GM12878 (cell line): ENCODE measurements at regions not wholly inside any gene's neighbourhood (a gene's known extent, or its start where the extent isn't known, plus 50 kb on each side); places are given as distances from the start of the nearest gene placed in this dataset.

Experiments
- ATAC-seq: fragments of 200-7000 bp; cut with Tn5 transposase; 3 replicates; pipeline ENCODE4 v1.9.1; 2020; ENCODE audit warnings: mild to moderate bottlenecking, moderate library complexity
- BruUV-seq: library from RNA; stranded (reverse); fragments of 400-500 nt; replicated peaks from 2 replicates; lab custom pipeline; 2021; lab: Mats Ljungman, UMichigan
- CTCF ChIA-PET: fragments of 300-600 bp; sonication (Branson Sonifier 250); formaldehyde crosslinking; extraction: SDS; loops from one replicate; lab custom pipeline; 2021; ENCODE audit warnings: inconsistent platforms; lab: Yijun Ruan, JAX
- POLR2A ChIA-PET: fragments of 350-600 bp; formaldehyde crosslinking; extraction: SDS; loops from one replicate; lab custom pipeline; 2021; ENCODE audit warnings: inconsistent platforms; lab: Charles Lee
- RAD21 ChIA-PET: fragments of 300-600 bp; sonication (Branson Sonifier 250); formaldehyde crosslinking; loops from one replicate; lab custom pipeline; 2023; ENCODE audit warnings: antibody characterized with exemption; ENCODE audit not compliant: unreplicated experiment; lab: Charles Lee
- SMC1A ChIA-PET: fragments of 300-600 bp; sonication (Branson Sonifier 250); formaldehyde crosslinking; loops from one replicate; lab custom pipeline; 2023; ENCODE audit not compliant: unreplicated experiment, uncharacterized antibody; lab: Charles Lee
- DNase-seq: peaks from one replicate; pipeline ENCODE4 v3.0.0-alpha.2; 2011; ENCODE audit warnings: low read depth, low spot score
- FAIRE-seq: peaks from 3 replicates; lab custom pipeline; 2011; peaks lifted over from hg19 to GRCh38; lab: Jason Lieb, UNC
- H2AFZ ChIP-seq: 2 replicates; pipeline ENCODE4 v1.6.0; 2011; ENCODE audit warnings: low read depth, low read length, control low read depth; ENCODE audit not compliant: control insufficient read depth
- H3K27ac ChIP-seq: 2 replicates; pipeline ENCODE4 v1.5.1; 2011; ENCODE audit warnings: control low read depth; ENCODE audit not compliant: control insufficient read depth, insufficient read depth
- H3K27me3 ChIP-seq, 2 experiments: replicated peaks in 1 of 2; 2 replicates each; pipeline versions ENCODE4 v1.6.0 to v1.6.1; 2011; ENCODE audit warnings: low read length in 1 of 2; ENCODE audit not compliant: control insufficient read depth in 2 of 2, insufficient read depth in 2 of 2
- H3K36me3 ChIP-seq, 2 experiments: 2 replicates each; pipeline ENCODE4 v1.5.1; 2011; ENCODE audit warnings: low read length in 1 of 2; ENCODE audit not compliant: control insufficient read depth in 2 of 2, insufficient read depth in 2 of 2
- H3K4me1 ChIP-seq: 2 replicates; pipeline ENCODE4 v1.6.1; 2011; ENCODE audit warnings: mild to moderate bottlenecking, low read length, moderate library complexity, mixed read lengths; ENCODE audit not compliant: control insufficient read depth, insufficient read depth
- H3K4me2 ChIP-seq: 2 replicates; pipeline ENCODE4 v1.6.0; 2011; ENCODE audit warnings: control low read depth; ENCODE audit not compliant: control insufficient read depth, insufficient read depth
- H3K4me3 ChIP-seq: fragments of 200-600 bp; sonication (generic); 2 replicates; pipeline ENCODE4 v1.5.1; 2016
- H3K79me2 ChIP-seq: 2 replicates; pipeline ENCODE4 v1.6.0; 2011; ENCODE audit warnings: low read length; ENCODE audit not compliant: control insufficient read depth, insufficient read depth
- H3K9ac ChIP-seq: 2 replicates; pipeline ENCODE4 v1.8.0; 2011; ENCODE audit warnings: low read length, control low read depth, mixed read lengths; ENCODE audit not compliant: control insufficient read depth, insufficient read depth
- H3K9me3 ChIP-seq: replicated peaks from 3 replicates; pipeline ENCODE4 v1.5.1; 2011; ENCODE audit warnings: mild to moderate bottlenecking, low read length; ENCODE audit not compliant: control insufficient read depth, insufficient read depth
- H4K20me1 ChIP-seq: 2 replicates; pipeline ENCODE4 v1.6.0; 2011; ENCODE audit not compliant: control insufficient read depth, insufficient read depth
- ATF2 ChIP-seq: IDR thresholded peaks from 2 replicates; pipeline ENCODE4 v1.6.1; 2012; ENCODE audit warnings: low read length, inconsistent platforms
- BCL11A ChIP-seq: IDR thresholded peaks from 2 replicates; pipeline ENCODE4 v1.6.1; 2011; ENCODE audit warnings: low read depth, low read length
- BCL3 ChIP-seq: IDR thresholded peaks from 2 replicates; pipeline ENCODE4 v1.6.1; 2011; ENCODE audit warnings: borderline replicate concordance, low read depth, mild to moderate bottlenecking, moderate library complexity, low read length; ENCODE audit not compliant: insufficient read depth, poor library complexity, severe bottlenecking
- CHD2 ChIP-seq: IDR thresholded peaks from 2 replicates; pipeline ENCODE4 v1.6.1; 2011; ENCODE audit warnings: low read depth, low read length, improper control_type of control experiment, borderline replicate concordance
- PML ChIP-seq: IDR thresholded peaks from 2 replicates; pipeline ENCODE4 v1.6.1; 2012; ENCODE audit warnings: low read length, inconsistent platforms
- POLR2A ChIP-seq: IDR thresholded peaks from 2 replicates; pipeline ENCODE4 v1.6.1; 2011; ENCODE audit warnings: low read depth, mild to moderate bottlenecking, low read length
- SP1 ChIP-seq: IDR thresholded peaks from one replicate; pipeline ENCODE4 v1.6.1; 2011; ENCODE audit warnings: low read depth, low read length
- ZBTB11 ChIP-seq: fragments of 450-650 bp; formaldehyde crosslinking; IDR thresholded peaks from 2 replicates; pipeline ENCODE4 v1.5.0; 2022; ENCODE audit warnings: mild to moderate bottlenecking, missing genetic modification characterization
- ZNF622 ChIP-seq: fragments of 450-650 bp; IDR thresholded peaks from 2 replicates; pipeline ENCODE4 v1.6.1; 2017; ENCODE audit warnings: mild to moderate bottlenecking, inconsistent platforms
- WGBS: methylation state at CpG from one replicate; pipeline ENCODE4 v1.1.6; 2016; ENCODE audit warnings: low lambda C conversion rate; ENCODE audit not compliant: insufficient replicate concordance, insufficient coverage; ENCODE audit errors: missing lambda C conversion rate; 5-methylcytosine and 5-hydroxymethylcytosine counted together
- in situ Hi-C: fragments of 300-500 bp; cut with MboI; formaldehyde crosslinking; loops from 9 replicates; pipeline ENCODE4 v1.14.3; 2018; ENCODE audit warnings: mixed read lengths
- intact Hi-C: fragments of 100-400 bp; cut with micrococcal nuclease; formaldehyde crosslinking; loops from one replicate; pipeline ENCODE4 v1.14.2; 2022; ENCODE audit not compliant: unreplicated experiment

- H3K9me3 ChIP-seq, result no peaks in the 10 kb centered on the region; the same call in 2 of the 3 replicates
- H3K36me3 ChIP-seq, result no peaks in the 10 kb centered on the region
- no TSS peak for BruUV-seq
- no peak overlapping the region for H3K4me3 ChIP-seq
- TF ChIP-seq ATF2 (no peak), ZNF622 (no peak), CHD2 (no peak), BCL3 (no peak), BCL11A (no peak), POLR2A (no peak), PML (no peak), SP1 (no peak), ZBTB11 (CRISPR knock-in tag) (no peak)
- H2AFZ ChIP-seq, result no peak overlapping the region
- H3K79me2 ChIP-seq, result no peaks in the 10 kb centered on the region
- DNase-seq (no peak), FAIRE-seq (no peak), ATAC-seq (no peak)
- no peak overlapping the region for H3K4me2 ChIP-seq
- ChIA-PET RAD21 (no interaction called here), POLR2A (no interaction called here), CTCF (no interaction called here), SMC1A (no interaction called here)
- in situ Hi-C loops (no loop called here), intact Hi-C loops (no loop called here)
- H3K27ac ChIP-seq, result no peak overlapping the region
- WGBS, result 37% methylated on average over 16 of the region's 19 CpGs
- no peaks in the 10 kb centered on the region for H3K4me1 ChIP-seq
- no peaks in the 10 kb centered on the region for H3K27me3 ChIP-seq
- H3K9ac ChIP-seq, result no peak overlapping the region
- no peaks in the 10 kb centered on the region for H4K20me1 ChIP-seq
Measured at GRCh38 chr6:170075659-170076223, 215.1 kb downstream of the DLL1 start.
